ENCODE measurements at regions not wholly inside any gene's neighbourhood (a gene's known extent, or its start where the extent isn't known, plus 50 kb on each side); places are given as distances from the start of the nearest gene placed in this dataset.

- Histone ChIP-seq H3K9me2 (ENCODE audit: insufficient read depth) (no peaks in the 10 kb centered on the region), H3K27ac (no peak overlapping the region), H2AFZ (no peak overlapping the region), H3K4me2 (no peak overlapping the region), H3F3A (ENCODE audit: insufficient read depth, low read depth) (no peaks in the 10 kb centered on the region), H4K20me1 (ENCODE audit: insufficient read depth) (no peaks in the 10 kb centered on the region), H3K36me3 (ENCODE audit: low read depth) (no peaks in the 10 kb centered on the region), H3K79me2 (ENCODE audit: low read depth) (no peaks in the 10 kb centered on the region), H3K27me3 (ENCODE audit: insufficient read depth, low read depth) (no peaks in the 10 kb centered on the region), H3K9me3 (ENCODE audit: insufficient read depth, low read depth) (no peaks in the 10 kb centered on the region), H3K4me3 (no peak overlapping the region), H3K4me1 (replicated peaks; ENCODE audit: insufficient read depth) (no peaks in the 10 kb centered on the region)
- intact Hi-C loops (cut with micrococcal nuclease; ENCODE audit: unreplicated experiment), result no loop called here
- DNase-seq, result no peak
- no TSS peak for BruUV-seq (replicated peaks)
- POLR2A ChIA-PET (ENCODE audit: unreplicated experiment), result no interaction called here
- TF ChIP-seq, protein P1, sequence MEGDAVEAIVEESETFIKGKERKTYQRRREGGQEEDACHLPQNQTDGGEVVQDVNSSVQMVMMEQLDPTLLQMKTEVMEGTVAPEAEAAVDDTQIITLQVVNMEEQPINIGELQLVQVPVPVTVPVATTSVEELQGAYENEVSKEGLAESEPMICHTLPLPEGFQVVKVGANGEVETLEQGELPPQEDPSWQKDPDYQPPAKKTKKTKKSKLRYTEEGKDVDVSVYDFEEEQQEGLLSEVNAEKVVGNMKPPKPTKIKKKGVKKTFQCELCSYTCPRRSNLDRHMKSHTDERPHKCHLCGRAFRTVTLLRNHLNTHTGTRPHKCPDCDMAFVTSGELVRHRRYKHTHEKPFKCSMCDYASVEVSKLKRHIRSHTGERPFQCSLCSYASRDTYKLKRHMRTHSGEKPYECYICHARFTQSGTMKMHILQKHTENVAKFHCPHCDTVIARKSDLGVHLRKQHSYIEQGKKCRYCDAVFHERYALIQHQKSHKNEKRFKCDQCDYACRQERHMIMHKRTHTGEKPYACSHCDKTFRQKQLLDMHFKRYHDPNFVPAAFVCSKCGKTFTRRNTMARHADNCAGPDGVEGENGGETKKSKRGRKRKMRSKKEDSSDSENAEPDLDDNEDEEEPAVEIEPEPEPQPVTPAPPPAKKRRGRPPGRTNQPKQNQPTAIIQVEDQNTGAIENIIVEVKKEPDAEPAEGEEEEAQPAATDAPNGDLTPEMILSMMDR (conservative IDR thresholded peaks at IDR 0.05), result no peak
- TF ChIP-seq EZH2 (IDR thresholded peaks at IDR 0.05; ENCODE audit: low read depth), result no peak
- CTCF ChIA-PET, result no interaction called here
Measured at GRCh38 chr4:36785973-36786372, 458.6 kb upstream of the NWD2 start.

DNA sequence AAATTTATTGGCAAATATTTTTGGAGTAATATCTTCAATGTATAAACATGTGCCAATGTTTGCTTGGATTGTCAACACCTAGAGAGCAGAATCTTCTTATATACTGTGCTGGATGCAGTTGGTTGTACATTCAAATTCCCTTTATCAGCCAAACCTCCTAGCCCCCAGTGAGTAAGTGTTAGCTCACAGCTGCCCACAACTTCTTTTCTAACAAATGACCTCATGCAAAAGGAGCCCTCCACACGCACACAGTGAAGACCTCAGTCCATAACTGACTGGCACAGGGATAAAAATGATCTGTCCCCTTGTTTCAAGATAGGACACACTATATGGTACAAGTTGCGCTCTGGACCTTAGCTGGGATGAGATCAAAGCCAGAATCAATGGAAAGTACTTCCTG, 458.0 kb upstream of the NWD2 start:
- Histone ChIP-seq H3F3A (ENCODE audit: insufficient read depth, low read depth) (no peaks in the 10 kb centered on the region), H2AFZ (no peak overlapping the region), H3K4me1 (replicated peaks; ENCODE audit: insufficient read depth) (no peaks in the 10 kb centered on the region), H4K20me1 (ENCODE audit: insufficient read depth) (no peaks in the 10 kb centered on the region), H3K4me3 (no peak overlapping the region), H3K79me2 (ENCODE audit: low read depth) (no peaks in the 10 kb centered on the region), H3K9me3 (ENCODE audit: insufficient read depth, low read depth) (no peaks in the 10 kb centered on the region), H3K4me2 (no peak overlapping the region), H3K27ac (no peak overlapping the region), H3K9me2 (ENCODE audit: insufficient read depth) (no peaks in the 10 kb centered on the region), H3K27me3 (ENCODE audit: insufficient read depth, low read depth) (no peaks in the 10 kb centered on the region), H3K36me3 (ENCODE audit: low read depth) (no peaks in the 10 kb centered on the region)
- BruUV-seq (replicated peaks), result no TSS peak
- no peak for DNase-seq
- TF ChIP-seq, protein P1 (conservative IDR thresholded peaks at IDR 0.05), result no peak
- ChIA-PET CTCF (no interaction called here), POLR2A (ENCODE audit: unreplicated experiment) (no interaction called here)
- intact Hi-C loops (cut with micrococcal nuclease; ENCODE audit: unreplicated experiment), result no loop called here

- no peaks in the 10 kb centered on the region for H3K4me1 ChIP-seq (replicated peaks; ENCODE audit: insufficient read depth)
- H3K36me3 ChIP-seq (ENCODE audit: low read depth), result no peaks in the 10 kb centered on the region
- H3K4me3 ChIP-seq, result no peak overlapping the region
- ChIA-PET POLR2A (ENCODE audit: unreplicated experiment) (no interaction called here), CTCF (no interaction called here)
- H3F3A ChIP-seq (ENCODE audit: insufficient read depth, low read depth), result no peaks in the 10 kb centered on the region
- no peaks in the 10 kb centered on the region for H3K27me3 ChIP-seq (ENCODE audit: insufficient read depth, low read depth)
- no TSS peak for BruUV-seq (replicated peaks)
- H3K4me2 ChIP-seq, result no peak overlapping the region
- intact Hi-C loops (cut with micrococcal nuclease; ENCODE audit: unreplicated experiment), result no loop called here
- H3K9me2 ChIP-seq (ENCODE audit: insufficient read depth), result no peaks in the 10 kb centered on the region
- no peaks in the 10 kb centered on the region for H3K9me3 ChIP-seq (ENCODE audit: insufficient read depth, low read depth)
- H4K20me1 ChIP-seq (ENCODE audit: insufficient read depth), result no peaks in the 10 kb centered on the region
- no peak for TF ChIP-seq EZH2 (IDR thresholded peaks at IDR 0.05; ENCODE audit: low read depth)
- TF ChIP-seq, protein P1 (conservative IDR thresholded peaks at IDR 0.05), result no peak
- H3K27ac ChIP-seq, result no peak overlapping the region
- H2AFZ ChIP-seq, result no peak overlapping the region
- no peak for DNase-seq
- no peaks in the 10 kb centered on the region for H3K79me2 ChIP-seq (ENCODE audit: low read depth)
Measured at GRCh38 chr4:36794716-36795115, 449.8 kb upstream of the NWD2 start.

Data from PC-9 (cell line).